ENCODE measurements at regions not wholly inside any gene's neighbourhood (a gene's known extent, or its start where the extent isn't known, plus 50 kb on each side); places are given as distances from the start of the nearest gene placed in this dataset.

DNA sequence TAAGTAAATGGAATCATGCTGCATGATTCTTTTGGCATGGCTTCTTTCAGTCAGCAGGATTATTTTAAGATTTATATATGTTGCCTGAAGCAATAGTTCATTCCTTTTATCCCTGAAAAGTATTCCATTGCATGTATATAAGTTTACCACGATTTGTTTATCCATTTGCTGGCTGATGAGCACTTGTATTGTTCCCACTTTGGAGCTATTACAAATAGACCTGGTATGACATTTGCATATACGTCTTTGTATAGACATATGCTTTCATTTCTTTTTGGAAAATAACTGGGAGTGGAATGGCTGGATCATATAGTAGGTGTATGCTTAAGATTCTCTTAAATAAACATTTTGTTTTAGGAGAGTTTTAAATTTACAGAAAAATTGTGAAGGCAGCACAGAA, 79.3 kb upstream of the CBLB start:
- Histone ChIP-seq H3K27me3 (no peaks in the 10 kb centered on the region), H3K4me3 (no peak overlapping the region), H3K27ac (replicated peaks in 1 of 4) (no peak overlapping the region), H3K36me3 (no peaks in the 10 kb centered on the region), H3K9me3 (no peaks in the 10 kb centered on the region), H3K4me1 (peaks cover 0 to 6% (median 0%) of the 10 kb centered on the region in 4 donors)
- no peak for DNase-seq (ENCODE audit: extremely low spot score)
- intact Hi-C loops (cut with DNase I) = no loop called here
- 80% methylated on average over 2 of the region's 2 CpGs for WGBS
- TF ChIP-seq POLR2AphosphoS5 (IDR thresholded peaks at IDR 0.05) = no peak
- no peak for TF ChIP-seq POLR2A (IDR thresholded peaks at IDR 0.05; ENCODE audit: low read depth)

- no peaks in the 10 kb centered on the region for H3K27me3 ChIP-seq
- WGBS = 42% methylated on average over 2 of the region's 2 CpGs
- H3K4me3 ChIP-seq = no peak overlapping the region
- no peaks in the 10 kb centered on the region for H3K36me3 ChIP-seq
- peaks cover 0 to 6% (median 0%) of the 10 kb centered on the region in 4 donors for H3K4me1 ChIP-seq
- no peaks in the 10 kb centered on the region for H3K9me3 ChIP-seq
- intact Hi-C loops (cut with DNase I) = no loop called here
- no peak overlapping the region for H3K27ac ChIP-seq (replicated peaks in 1 of 4)
- no peak for DNase-seq (ENCODE audit: extremely low spot score)
- no peak for TF ChIP-seq EP300 (IDR thresholded peaks at IDR 0.05)
- TF ChIP-seq POLR2A (IDR thresholded peaks at IDR 0.05; ENCODE audit: low read depth) = no peak
Observed at GRCh38 chr3:105950881-105951600, 82.2 kb upstream of the CBLB start.

GRCh38 chr3:105953831-105954230, 85.0 kb upstream of the CBLB start:
- WGBS = 88% methylated on average over 1 of the region's 1 CpG
- TF ChIP-seq EP300 (IDR thresholded peaks at IDR 0.05) = no peak
- TF ChIP-seq POLR2AphosphoS5 (IDR thresholded peaks at IDR 0.05) = no peak
- TF ChIP-seq, protein P1, sequence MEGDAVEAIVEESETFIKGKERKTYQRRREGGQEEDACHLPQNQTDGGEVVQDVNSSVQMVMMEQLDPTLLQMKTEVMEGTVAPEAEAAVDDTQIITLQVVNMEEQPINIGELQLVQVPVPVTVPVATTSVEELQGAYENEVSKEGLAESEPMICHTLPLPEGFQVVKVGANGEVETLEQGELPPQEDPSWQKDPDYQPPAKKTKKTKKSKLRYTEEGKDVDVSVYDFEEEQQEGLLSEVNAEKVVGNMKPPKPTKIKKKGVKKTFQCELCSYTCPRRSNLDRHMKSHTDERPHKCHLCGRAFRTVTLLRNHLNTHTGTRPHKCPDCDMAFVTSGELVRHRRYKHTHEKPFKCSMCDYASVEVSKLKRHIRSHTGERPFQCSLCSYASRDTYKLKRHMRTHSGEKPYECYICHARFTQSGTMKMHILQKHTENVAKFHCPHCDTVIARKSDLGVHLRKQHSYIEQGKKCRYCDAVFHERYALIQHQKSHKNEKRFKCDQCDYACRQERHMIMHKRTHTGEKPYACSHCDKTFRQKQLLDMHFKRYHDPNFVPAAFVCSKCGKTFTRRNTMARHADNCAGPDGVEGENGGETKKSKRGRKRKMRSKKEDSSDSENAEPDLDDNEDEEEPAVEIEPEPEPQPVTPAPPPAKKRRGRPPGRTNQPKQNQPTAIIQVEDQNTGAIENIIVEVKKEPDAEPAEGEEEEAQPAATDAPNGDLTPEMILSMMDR (IDR thresholded peaks at IDR 0.05) = no peak
- no peak for TF ChIP-seq POLR2A (IDR thresholded peaks at IDR 0.05; ENCODE audit: low read depth)
- no peak for DNase-seq (ENCODE audit: extremely low spot score)
- Histone ChIP-seq H3K27ac (replicated peaks in 1 of 4) (no peak overlapping the region), H3K9me3 (no peaks in the 10 kb centered on the region), H3K4me3 (no peak overlapping the region), H3K36me3 (no peaks in the 10 kb centered on the region), H3K27me3 (no peaks in the 10 kb centered on the region), H3K4me1 (peaks cover 0 to 6% (median 0%) of the 10 kb centered on the region in 4 donors)
- intact Hi-C loops (cut with DNase I) = no loop called here

- intact Hi-C loops (cut with DNase I) = no loop called here
- Histone ChIP-seq H3K4me3 (no peak overlapping the region), H3K9me3 (no peaks in the 10 kb centered on the region), H3K27me3 (no peaks in the 10 kb centered on the region), H3K36me3 (no peaks in the 10 kb centered on the region), H3K27ac (replicated peaks in 1 of 4) (no peak overlapping the region), H3K4me1 (no peaks in the 10 kb centered on the region)
- DNase-seq (ENCODE audit: extremely low spot score) = no peak
- no peak for TF ChIP-seq EP300 (IDR thresholded peaks at IDR 0.05)
- TF ChIP-seq, protein P1 (IDR thresholded peaks at IDR 0.05) = no peak
- no peak for TF ChIP-seq POLR2AphosphoS5 (IDR thresholded peaks at IDR 0.05)
- no peak for TF ChIP-seq POLR2A (IDR thresholded peaks at IDR 0.05; ENCODE audit: low read depth)
- 80% methylated on average over 1 of the region's 1 CpG for WGBS
Observed at GRCh38 chr3:105956306-105956705, 87.5 kb upstream of the CBLB start.

DNA sequence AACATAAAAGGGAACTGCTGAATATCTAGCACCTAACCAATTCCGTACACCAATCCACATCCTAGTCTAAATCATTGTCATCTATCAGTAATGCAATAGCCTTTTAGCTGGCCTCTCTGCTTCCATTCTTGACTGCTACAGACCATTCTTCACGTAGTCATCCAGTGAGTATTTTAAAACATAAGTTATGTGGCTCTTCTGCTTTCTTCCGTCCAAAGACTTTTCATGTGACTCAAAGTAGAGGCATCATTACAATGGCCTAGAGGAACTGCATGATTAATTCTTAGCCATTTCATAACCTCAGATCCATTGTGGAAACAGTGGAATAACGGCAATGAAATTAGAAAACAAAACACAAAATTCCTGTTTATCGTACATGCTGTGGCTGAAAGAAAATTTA, 88.9 kb upstream of the CBLB start:
- Histone ChIP-seq H3K4me3 (no peak overlapping the region), H3K4me1 (no peaks in the 10 kb centered on the region), H3K27me3 (no peaks in the 10 kb centered on the region), H3K36me3 (no peaks in the 10 kb centered on the region), H3K27ac (replicated peaks in 1 of 4) (no peak overlapping the region), H3K9me3 (no peaks in the 10 kb centered on the region)
- TF ChIP-seq POLR2AphosphoS5 (IDR thresholded peaks at IDR 0.05) = no peak
- no peak for TF ChIP-seq POLR2A (IDR thresholded peaks at IDR 0.05; ENCODE audit: low read depth)
- TF ChIP-seq, protein P1 (IDR thresholded peaks at IDR 0.05) = no peak
- TF ChIP-seq EP300 (IDR thresholded peaks at IDR 0.05) = no peak
- 96% methylated on average over 5 of the region's 5 CpGs for WGBS
- intact Hi-C loops (cut with DNase I) = no loop called here
- DNase-seq (ENCODE audit: extremely low spot score) = no peak

Data from esophagus muscularis mucosa (tissue), 4 donors.